ENCODE measurements at regions not wholly inside any gene's neighbourhood (a gene's known extent, or its start where the extent isn't known, plus 50 kb on each side); places are given as distances from the start of the nearest gene placed in this dataset.

DNA sequence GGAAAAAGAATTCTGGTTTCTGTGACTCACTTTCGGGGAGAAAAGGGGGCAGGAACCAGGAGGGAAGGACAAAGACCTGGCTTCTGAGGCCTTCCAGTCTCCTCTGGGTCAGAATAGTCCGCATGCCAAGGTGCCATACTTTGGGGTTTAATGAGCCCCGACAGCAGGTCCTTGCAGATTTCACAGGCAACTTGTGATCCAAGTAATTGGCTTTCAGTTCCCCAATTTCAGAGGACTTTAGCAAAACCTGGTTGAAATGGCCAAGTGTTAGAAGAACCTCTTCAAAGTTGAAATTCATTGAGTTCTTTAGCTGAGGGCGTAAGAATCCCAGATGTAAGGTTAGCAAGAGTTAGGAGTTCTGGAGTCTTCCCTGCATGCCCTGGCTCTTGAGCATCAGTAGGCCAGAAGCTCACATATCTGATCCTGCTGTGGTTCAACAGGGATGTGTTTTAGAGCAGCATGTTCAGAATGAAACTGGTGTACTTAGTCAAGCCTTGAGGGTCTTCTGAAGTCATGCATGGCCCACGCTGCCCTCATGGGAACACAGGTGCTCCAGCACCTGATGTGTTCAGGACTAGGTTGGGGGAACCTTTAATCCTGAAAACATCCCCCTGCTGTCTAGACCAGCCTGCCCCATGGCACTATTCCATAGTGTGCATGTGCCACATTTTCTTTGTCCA is 143.0 kb downstream of the NUP35 start:
- no peaks in the 10 kb centered on the region for H3K4me1 ChIP-seq (ENCODE audit: control insufficient read depth, insufficient read depth, low read length)
- 94% methylated on average over 5 of the region's 5 CpGs for WGBS, 2 experiments
- no peaks in the 10 kb centered on the region for H3K36me3 ChIP-seq (ENCODE audit: control insufficient read depth, insufficient read depth, low read length)
- no peak overlapping the region for H3K27ac ChIP-seq (ENCODE audit: insufficient read depth, low read depth, low read length, poor library complexity, severe bottlenecking)
- no peaks in the 10 kb centered on the region for H3K9me3 ChIP-seq (ENCODE audit: control insufficient read depth, low read length)
- no peak overlapping the region for H3K4me3 ChIP-seq (ENCODE audit: insufficient read depth, low read depth, low read length)
- no peaks in the 10 kb centered on the region for H3K27me3 ChIP-seq (ENCODE audit: control insufficient read depth, insufficient read depth, low read length, poor library complexity, severe bottlenecking)

GRCh38 chr2:183269956-183270355 is 145.7 kb downstream of the NUP35 start:
- H3K9me3 ChIP-seq (ENCODE audit: control insufficient read depth, low read length): no peaks in the 10 kb centered on the region
- WGBS, 2 experiments: 100% methylated on average over 1 to 2 of the region's 4 CpGs
- H3K27me3 ChIP-seq (ENCODE audit: control insufficient read depth, insufficient read depth, low read length, poor library complexity, severe bottlenecking): no peaks in the 10 kb centered on the region
- H3K36me3 ChIP-seq (ENCODE audit: control insufficient read depth, insufficient read depth, low read length): no peaks in the 10 kb centered on the region
- H3K27ac ChIP-seq (ENCODE audit: insufficient read depth, low read depth, low read length, poor library complexity, severe bottlenecking): no peak overlapping the region
- no peaks in the 10 kb centered on the region for H3K4me1 ChIP-seq (ENCODE audit: control insufficient read depth, insufficient read depth, low read length)
- no peak overlapping the region for H3K4me3 ChIP-seq (ENCODE audit: insufficient read depth, low read depth, low read length)

DNA sequence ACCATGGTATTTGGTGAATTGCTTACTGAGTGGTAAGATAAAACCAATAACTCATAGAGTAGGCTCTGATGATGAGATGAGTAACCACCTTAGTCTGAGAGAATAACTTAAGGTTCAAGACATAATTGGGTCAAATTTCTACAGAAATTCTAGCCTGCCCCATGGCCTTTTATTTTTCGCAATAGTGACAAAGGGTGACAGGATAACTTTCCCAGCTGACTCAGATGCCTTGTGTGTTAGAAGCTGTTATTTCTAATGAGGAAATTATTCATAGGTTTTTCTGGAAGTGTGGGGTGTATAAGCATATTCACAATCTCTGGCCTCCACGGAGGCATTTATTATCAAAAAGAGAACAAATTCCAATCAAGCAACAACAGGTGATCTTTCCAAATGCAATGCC is 159.0 kb downstream of the NUP35 start:
- H3K27ac ChIP-seq (ENCODE audit: insufficient read depth, low read depth, low read length, poor library complexity, severe bottlenecking): no peak overlapping the region
- H3K4me1 ChIP-seq (ENCODE audit: control insufficient read depth, insufficient read depth, low read length): no peaks in the 10 kb centered on the region
- no peaks in the 10 kb centered on the region for H3K36me3 ChIP-seq (ENCODE audit: control insufficient read depth, insufficient read depth, low read length)
- H3K4me3 ChIP-seq (ENCODE audit: insufficient read depth, low read depth, low read length): no peak overlapping the region
- 96 to 100% methylated on average over 1 to 2 of the region's 2 CpGs for WGBS, 2 experiments
- no peaks in the 10 kb centered on the region for H3K27me3 ChIP-seq (ENCODE audit: control insufficient read depth, insufficient read depth, low read length, poor library complexity, severe bottlenecking)
- no peaks in the 10 kb centered on the region for H3K9me3 ChIP-seq (ENCODE audit: control insufficient read depth, low read length)

DNA sequence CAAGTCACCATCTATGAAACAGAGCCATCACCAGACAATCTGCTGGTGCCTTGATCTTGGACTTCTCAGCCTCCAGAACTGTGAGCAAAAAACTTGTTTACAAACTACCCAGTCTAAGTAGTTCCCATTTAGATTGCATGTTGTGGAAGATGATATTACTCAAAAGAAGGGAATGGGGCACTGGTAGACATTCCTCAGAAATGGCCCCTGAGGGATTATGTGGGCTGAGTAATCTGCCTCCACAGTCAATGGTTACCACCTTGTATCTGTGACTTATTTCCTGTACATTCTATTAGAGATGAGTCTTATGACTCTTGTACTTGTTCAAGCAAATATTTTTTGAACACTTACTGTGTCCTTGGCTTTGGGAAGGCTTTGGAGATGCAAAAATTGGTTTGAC is 160.4 kb downstream of the NUP35 start:
- Histone ChIP-seq H3K36me3 (ENCODE audit: control insufficient read depth, insufficient read depth, low read length) (no peaks in the 10 kb centered on the region), H3K27ac (ENCODE audit: insufficient read depth, low read depth, low read length, poor library complexity, severe bottlenecking) (no peak overlapping the region), H3K27me3 (ENCODE audit: control insufficient read depth, insufficient read depth, low read length, poor library complexity, severe bottlenecking) (peaks cover 13% of the 10 kb centered on the region), H3K9me3 (ENCODE audit: control insufficient read depth, low read length) (no peaks in the 10 kb centered on the region), H3K4me3 (ENCODE audit: insufficient read depth, low read depth, low read length) (no peak overlapping the region), H3K4me1 (ENCODE audit: control insufficient read depth, insufficient read depth, low read length) (no peaks in the 10 kb centered on the region)

- H3K36me3 ChIP-seq (ENCODE audit: control insufficient read depth, insufficient read depth, low read length): no peaks in the 10 kb centered on the region
- peaks cover 43% of the 10 kb centered on the region for H3K27me3 ChIP-seq (ENCODE audit: control insufficient read depth, insufficient read depth, low read length, poor library complexity, severe bottlenecking)
- peaks cover 10% of the 10 kb centered on the region for H3K4me1 ChIP-seq (ENCODE audit: control insufficient read depth, insufficient read depth, low read length)
- H3K4me3 ChIP-seq (ENCODE audit: insufficient read depth, low read depth, low read length): no peak overlapping the region
- no peak overlapping the region for H3K27ac ChIP-seq (ENCODE audit: insufficient read depth, low read depth, low read length, poor library complexity, severe bottlenecking)
- H3K9me3 ChIP-seq (ENCODE audit: control insufficient read depth, low read length): no peaks in the 10 kb centered on the region
- WGBS, 2 experiments: 50% methylated on average over 1 of the region's 2 CpGs; no CpG with 5 or more reads in 1 of the 2 experiments
Measured at GRCh38 chr2:183291436-183291835, 167.2 kb downstream of the NUP35 start.

DNA sequence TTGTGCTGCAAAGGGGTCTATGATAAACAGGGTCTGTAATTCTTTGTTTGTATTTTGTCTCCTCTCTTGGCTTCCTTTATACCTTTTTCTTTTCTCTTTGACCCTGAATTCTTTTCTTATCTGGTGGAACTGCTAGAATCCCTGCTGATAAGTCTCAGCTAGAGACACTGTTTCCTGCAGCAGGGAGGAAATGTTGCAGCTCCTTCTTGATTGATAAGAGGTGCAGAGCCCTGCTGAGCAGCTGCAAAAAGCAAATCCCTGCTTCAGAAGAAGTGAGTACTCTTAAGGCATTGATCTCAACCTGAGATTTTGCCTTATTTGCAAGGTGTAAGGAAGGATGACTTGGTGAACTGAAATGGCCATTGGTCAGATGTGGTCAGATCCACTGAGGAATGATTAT is 167.8 kb downstream of the NUP35 start:
- Histone ChIP-seq H3K36me3 (ENCODE audit: control insufficient read depth, insufficient read depth, low read length) (no peaks in the 10 kb centered on the region), H3K27me3 (ENCODE audit: control insufficient read depth, insufficient read depth, low read length, poor library complexity, severe bottlenecking) (peaks cover 43% of the 10 kb centered on the region), H3K9me3 (ENCODE audit: control insufficient read depth, low read length) (no peaks in the 10 kb centered on the region), H3K4me3 (ENCODE audit: insufficient read depth, low read depth, low read length) (no peak overlapping the region), H3K27ac (ENCODE audit: insufficient read depth, low read depth, low read length, poor library complexity, severe bottlenecking) (no peak overlapping the region), H3K4me1 (ENCODE audit: control insufficient read depth, insufficient read depth, low read length) (peaks cover 10% of the 10 kb centered on the region)

DNA sequence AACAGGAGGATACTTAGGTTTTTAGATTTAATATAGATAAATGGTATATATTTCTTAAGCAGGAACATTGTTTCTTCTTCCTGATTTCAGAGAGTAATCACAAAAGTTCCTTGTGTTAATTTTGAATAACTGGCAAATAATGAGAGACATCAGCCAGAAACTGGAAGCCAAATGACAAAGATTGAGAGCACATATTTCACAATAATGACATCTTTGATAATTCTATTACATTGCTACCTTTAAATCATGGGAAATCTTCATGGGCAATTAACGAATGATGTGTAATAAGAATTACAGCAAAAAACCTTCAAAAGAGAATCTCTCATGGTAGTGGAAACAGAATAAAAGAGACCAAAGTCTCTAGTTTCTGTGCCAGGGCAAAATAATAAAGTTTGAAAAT is 215.1 kb downstream of the NUP35 start:
- no peaks in the 10 kb centered on the region for H3K4me1 ChIP-seq (ENCODE audit: control insufficient read depth, insufficient read depth, low read length)
- H3K9me3 ChIP-seq (ENCODE audit: control insufficient read depth, low read length): no peaks in the 10 kb centered on the region
- 100% methylated on average over 1 of the region's 1 CpG for WGBS, 2 experiments
- no peaks in the 10 kb centered on the region for H3K36me3 ChIP-seq (ENCODE audit: control insufficient read depth, insufficient read depth, low read length)
- no peak overlapping the region for H3K4me3 ChIP-seq (ENCODE audit: insufficient read depth, low read depth, low read length)
- H3K27ac ChIP-seq (ENCODE audit: insufficient read depth, low read depth, low read length, poor library complexity, severe bottlenecking): no peak overlapping the region
- no peaks in the 10 kb centered on the region for H3K27me3 ChIP-seq (ENCODE audit: control insufficient read depth, insufficient read depth, low read length, poor library complexity, severe bottlenecking)

GRCh38 chr2:183341057-183341456 is 216.8 kb downstream of the NUP35 start:
- Histone ChIP-seq H3K27ac (ENCODE audit: insufficient read depth, low read depth, low read length, poor library complexity, severe bottlenecking) (no peak overlapping the region), H3K27me3 (ENCODE audit: control insufficient read depth, insufficient read depth, low read length, poor library complexity, severe bottlenecking) (no peaks in the 10 kb centered on the region), H3K4me1 (ENCODE audit: control insufficient read depth, insufficient read depth, low read length) (no peaks in the 10 kb centered on the region), H3K9me3 (ENCODE audit: control insufficient read depth, low read length) (no peaks in the 10 kb centered on the region), H3K36me3 (ENCODE audit: control insufficient read depth, insufficient read depth, low read length) (no peaks in the 10 kb centered on the region), H3K4me3 (ENCODE audit: insufficient read depth, low read depth, low read length) (no peak overlapping the region)
- WGBS, 2 experiments: 100% methylated on average over 1 of the region's 1 CpG; no CpG with 5 or more reads in 1 of the 2 experiments

- Histone ChIP-seq H3K27me3 (ENCODE audit: control insufficient read depth, insufficient read depth, low read length, poor library complexity, severe bottlenecking) (no peaks in the 10 kb centered on the region), H3K4me1 (ENCODE audit: control insufficient read depth, insufficient read depth, low read length) (no peaks in the 10 kb centered on the region), H3K27ac (ENCODE audit: insufficient read depth, low read depth, low read length, poor library complexity, severe bottlenecking) (no peak overlapping the region), H3K9me3 (ENCODE audit: control insufficient read depth, low read length) (no peaks in the 10 kb centered on the region), H3K4me3 (ENCODE audit: insufficient read depth, low read depth, low read length) (no peak overlapping the region), H3K36me3 (ENCODE audit: control insufficient read depth, insufficient read depth, low read length) (no peaks in the 10 kb centered on the region)
- 95 to 96% methylated on average over 3 of the region's 3 CpGs for WGBS, 2 experiments
Measured at GRCh38 chr2:183347969-183348368, 223.7 kb downstream of the NUP35 start.

GRCh38 chr2:183348492-183348891 is 224.2 kb downstream of the NUP35 start:
- Histone ChIP-seq H3K27me3 (ENCODE audit: control insufficient read depth, insufficient read depth, low read length, poor library complexity, severe bottlenecking) (no peaks in the 10 kb centered on the region), H3K36me3 (ENCODE audit: control insufficient read depth, insufficient read depth, low read length) (no peaks in the 10 kb centered on the region), H3K27ac (ENCODE audit: insufficient read depth, low read depth, low read length, poor library complexity, severe bottlenecking) (no peak overlapping the region), H3K4me3 (ENCODE audit: insufficient read depth, low read depth, low read length) (no peak overlapping the region), H3K4me1 (ENCODE audit: control insufficient read depth, insufficient read depth, low read length) (no peaks in the 10 kb centered on the region), H3K9me3 (ENCODE audit: control insufficient read depth, low read length) (no peaks in the 10 kb centered on the region)
- 83 to 96% methylated on average over 1 to 2 of the region's 2 CpGs for WGBS, 2 experiments

DNA sequence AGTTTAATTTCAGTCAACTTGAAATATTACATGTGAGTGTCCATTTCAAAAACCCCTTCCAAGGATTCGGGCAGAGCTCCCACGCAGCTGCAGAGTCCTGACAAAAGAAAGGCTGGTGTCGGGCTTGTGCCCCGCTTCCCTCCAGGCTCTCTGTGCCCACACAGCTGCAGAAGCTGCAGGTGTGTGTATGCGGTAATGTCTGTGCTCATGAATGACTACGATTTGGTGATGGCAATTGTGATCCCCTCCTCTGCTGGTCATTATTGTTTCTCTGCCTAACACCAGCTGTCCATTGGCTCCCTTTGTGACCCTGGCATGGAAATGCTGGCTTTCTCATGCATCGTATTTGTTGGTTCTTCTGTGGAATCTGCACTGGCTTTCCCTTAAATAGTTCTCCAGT is 224.8 kb downstream of the NUP35 start:
- H3K4me1 ChIP-seq (ENCODE audit: control insufficient read depth, insufficient read depth, low read length): no peaks in the 10 kb centered on the region
- H3K4me3 ChIP-seq (ENCODE audit: insufficient read depth, low read depth, low read length): no peak overlapping the region
- H3K9me3 ChIP-seq (ENCODE audit: control insufficient read depth, low read length): no peaks in the 10 kb centered on the region
- H3K36me3 ChIP-seq (ENCODE audit: control insufficient read depth, insufficient read depth, low read length): no peaks in the 10 kb centered on the region
- no peaks in the 10 kb centered on the region for H3K27me3 ChIP-seq (ENCODE audit: control insufficient read depth, insufficient read depth, low read length, poor library complexity, severe bottlenecking)
- 85 to 88% methylated on average over 7 of the region's 7 CpGs for WGBS, 2 experiments
- no peak overlapping the region for H3K27ac ChIP-seq (ENCODE audit: insufficient read depth, low read depth, low read length, poor library complexity, severe bottlenecking)
